Fibroblast of peridontal ligament (primary cell): ENCODE measurements at regions not wholly inside any gene's neighbourhood (a gene's known extent, or its start where the extent isn't known, plus 50 kb on each side); places are given as distances from the start of the nearest gene placed in this dataset.
"Not testable (repeated sequence)": the region's sequence is repeated elsewhere in the genome, so short reads cannot be mapped to it uniquely, and the experiment has no call there.

ENCODE experiments used
- DNase-seq: peaks from one replicate; pipeline ENCODE4 v3.0.0-alpha.2; 2010; ENCODE audit errors: extremely low read depth

DNA sequence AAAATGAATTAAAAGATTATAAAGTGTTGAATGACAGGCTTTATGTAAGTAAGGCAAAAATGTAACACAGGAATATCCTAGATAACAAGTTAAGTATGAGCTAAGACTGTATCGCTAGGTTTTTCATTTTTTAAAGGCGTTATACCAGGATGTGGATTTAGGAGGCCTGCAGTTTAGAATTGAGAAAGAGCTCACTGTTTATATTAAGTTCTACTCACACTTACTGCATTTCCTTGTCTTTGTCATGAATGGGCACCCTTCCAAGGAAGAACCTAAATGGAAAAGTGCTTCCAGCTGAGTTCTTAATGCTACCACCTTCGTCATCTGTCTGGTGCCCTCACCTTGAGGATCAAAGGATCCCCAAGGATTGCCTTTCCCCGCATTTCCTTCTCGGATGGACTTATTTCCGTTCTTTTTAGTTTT, 148.7 kb downstream of the SOX4 start:
- DNase-seq = peak; percentile 84

DNA sequence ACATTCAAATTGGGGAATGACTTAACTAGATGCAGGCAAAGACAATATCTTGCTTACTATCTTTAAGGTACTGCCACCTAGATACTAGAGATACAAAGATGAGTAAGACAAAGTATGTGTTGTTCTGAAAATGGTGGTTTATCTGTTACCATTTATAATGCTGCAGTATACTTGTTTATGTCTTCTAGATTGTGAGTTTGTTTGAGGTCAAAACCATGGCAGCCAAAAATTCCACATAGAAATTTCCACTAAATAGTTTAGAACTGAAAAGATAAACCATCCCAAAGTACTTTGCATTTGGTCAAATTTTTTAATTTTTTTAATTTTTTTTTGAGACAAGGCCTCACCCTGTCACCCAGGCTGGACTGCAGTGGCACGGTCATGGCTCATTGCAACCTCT, 150.8 kb downstream of the SOX4 start:
- DNase-seq = peak; percentile 53

DNA sequence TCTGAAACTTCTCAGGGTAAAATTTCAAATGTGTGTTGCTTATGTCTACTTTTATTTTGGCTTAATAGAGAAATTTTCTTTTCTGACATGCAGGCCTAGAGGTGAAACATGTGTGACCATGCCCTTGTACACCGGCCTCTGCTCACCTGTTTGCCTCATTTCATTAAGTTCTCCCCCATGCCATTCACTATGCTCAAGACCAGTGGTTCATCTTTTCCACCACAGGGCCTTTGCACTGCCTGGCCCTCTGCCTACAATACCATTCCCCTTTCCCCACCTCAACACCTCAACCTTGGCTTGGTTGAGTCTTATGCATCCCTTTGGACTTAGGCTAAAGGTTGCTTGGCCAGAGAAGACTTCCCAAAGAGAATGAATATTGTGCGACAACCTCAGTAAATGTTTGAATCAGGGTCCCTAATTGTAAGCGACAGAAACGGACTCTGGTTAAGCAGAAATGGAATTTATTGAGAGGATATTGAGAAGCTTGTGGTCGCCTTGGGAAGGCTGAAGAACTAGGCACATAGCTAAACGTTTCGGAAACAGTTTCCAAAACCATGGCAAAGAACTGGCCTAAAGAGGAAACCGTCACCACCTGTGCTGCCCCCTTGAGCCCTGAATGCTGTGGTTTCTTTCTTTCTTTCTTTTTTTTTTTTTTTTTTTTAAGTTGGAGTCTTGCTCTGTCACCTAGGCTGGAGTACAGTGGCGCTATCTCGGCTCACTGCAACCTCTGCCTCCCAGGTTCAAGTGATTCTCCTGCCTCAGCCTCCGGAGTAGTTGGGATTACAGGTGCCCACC, 152.2 kb downstream of the SOX4 start:
- no peak for DNase-seq

DNA sequence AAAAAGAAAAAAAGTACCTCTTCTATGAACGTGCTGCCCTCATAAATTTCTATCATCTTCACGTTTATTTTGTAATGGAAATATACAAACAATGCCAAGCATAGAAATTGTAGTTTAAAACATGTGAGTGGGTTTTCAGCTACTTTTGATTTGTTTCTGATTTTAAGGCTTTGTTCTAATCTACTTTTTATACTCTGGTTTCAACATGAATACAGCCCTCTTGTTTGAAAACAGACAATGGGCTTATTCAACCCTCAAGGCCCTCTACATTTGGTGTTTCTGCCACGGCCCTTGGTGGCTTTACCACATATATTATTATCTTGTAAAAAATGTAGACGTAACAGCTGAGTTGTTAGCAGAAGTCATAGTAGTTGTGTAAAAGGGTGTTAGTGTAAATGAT, 153.9 kb downstream of the SOX4 start:
- DNase-seq = no peak

DNA sequence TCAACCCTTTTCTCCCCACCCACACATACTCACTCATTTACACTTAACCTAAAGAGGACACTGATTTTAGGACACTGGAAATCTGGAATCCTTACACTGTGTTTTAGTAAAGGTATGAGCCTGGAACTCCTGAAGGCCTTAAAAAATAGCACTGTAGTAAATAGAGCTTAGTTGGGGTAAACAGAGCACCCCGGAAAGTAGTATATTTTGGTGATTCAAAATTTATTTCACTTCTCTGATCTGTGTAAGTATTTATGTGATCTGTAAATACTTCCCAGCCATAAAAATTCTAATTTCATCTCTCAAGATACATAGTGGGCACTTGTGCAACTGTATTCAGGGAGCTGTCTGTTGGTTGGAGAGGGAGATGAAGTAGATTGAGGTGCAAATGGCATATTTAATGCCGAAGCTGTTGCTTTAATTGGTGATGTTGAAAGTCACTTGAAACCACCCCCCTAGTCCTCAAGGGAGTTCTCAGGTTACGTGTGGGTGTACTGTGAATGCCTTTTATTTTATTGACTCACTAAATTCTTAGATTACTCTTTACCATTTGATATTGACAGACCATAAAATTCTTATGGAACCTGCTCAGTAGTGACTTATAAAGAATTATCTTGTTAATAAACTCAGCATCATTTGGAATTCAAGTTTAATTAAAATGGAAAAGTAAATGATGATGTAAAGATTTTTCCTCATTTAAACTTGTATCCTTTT, 154.9 kb downstream of the SOX4 start:
- DNase-seq = peak; percentile 53

DNA sequence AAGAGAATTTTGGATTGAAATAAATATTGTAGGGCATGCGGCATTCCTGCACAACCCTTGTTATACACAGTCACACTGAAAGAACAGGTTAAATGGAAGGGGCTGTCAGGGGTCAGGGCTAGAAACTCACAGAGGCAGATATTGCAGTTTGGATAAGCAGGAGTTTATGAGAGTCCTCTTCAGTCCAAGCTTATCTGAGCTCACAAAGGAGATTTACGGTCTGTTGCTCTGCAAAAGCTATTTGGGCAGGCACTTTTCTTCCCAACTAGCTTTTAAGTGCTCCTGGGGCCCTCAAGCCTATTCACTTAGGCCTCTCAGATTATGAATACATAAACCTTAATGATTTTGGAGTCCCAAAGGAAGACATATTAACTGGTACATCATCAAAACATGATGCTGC, 156.2 kb downstream of the SOX4 start:
- DNase-seq = no peak

DNA sequence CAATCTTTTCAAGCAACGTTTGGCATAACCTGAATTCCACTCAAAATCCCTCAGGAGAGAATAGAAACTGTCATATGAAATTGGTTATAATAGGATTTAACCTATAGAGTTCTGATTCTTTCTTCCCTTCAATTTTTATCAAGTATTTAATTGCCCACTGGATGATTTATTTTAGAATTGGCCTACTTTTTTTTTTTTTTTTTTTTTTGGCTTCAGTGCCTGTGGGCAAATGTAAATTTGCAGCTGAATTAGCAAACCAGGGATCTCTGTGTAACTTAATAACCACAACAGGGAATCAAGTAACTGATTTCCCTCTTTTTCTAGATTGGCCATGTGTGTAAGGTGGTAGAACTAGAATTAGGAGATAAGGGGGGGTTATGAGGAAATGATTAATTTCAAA, 157.0 kb downstream of the SOX4 start:
- DNase-seq = no peak

DNA sequence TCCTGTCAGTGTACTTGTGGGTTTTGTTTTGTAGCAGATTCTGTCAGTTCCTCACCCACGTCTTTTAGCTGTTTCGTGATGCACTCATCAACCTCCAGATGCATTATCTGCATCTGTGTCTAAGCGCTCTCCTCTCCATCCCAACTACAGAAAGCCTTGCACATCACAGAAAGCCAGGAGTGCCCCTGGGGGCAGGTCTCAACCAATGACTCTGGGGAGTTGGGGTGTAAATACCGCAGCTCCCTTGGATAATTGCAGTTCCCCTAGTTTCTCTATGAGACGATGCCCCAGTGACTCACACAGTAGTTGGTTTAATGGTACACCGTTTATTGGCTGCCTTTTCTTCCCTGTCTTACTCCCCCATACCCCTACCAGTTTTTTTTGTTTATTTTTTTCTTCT, 158.1 kb downstream of the SOX4 start:
- DNase-seq = no peak

DNA sequence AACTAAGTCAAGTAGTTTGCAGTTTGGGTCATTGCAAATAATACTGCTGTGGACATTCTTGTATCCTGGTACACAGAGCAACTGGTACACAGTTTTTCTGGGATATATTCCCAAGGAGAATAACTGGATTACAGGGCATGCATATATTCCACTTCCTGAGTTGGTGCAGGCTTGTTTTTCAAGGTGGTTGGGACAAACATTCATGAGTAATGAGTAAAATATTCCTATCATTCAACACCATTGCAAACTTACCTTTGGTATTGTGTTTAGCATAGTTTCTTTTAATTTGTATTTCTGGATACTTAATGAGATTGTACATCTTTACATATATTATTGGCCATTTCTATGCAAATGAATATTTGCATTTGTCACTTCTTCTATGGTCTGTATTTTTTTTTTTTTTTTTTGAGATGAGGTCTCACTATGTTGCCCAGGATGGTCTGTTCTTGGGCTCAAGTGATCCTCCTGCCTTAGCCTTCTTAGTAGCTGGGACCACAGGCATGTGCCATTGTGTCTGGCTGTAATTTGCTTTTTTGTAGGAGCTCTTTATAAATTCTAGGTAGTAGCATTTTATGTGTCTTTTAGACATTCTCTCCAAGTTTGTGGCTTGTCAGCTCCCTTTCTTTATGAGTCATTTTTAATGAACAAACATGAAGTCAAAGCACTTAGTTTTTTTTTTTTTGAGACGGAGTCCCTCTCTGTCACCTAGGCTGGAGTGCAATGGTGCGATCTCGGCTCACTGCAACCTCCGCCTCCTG, 158.7 kb downstream of the SOX4 start:
- DNase-seq = no peak

DNA sequence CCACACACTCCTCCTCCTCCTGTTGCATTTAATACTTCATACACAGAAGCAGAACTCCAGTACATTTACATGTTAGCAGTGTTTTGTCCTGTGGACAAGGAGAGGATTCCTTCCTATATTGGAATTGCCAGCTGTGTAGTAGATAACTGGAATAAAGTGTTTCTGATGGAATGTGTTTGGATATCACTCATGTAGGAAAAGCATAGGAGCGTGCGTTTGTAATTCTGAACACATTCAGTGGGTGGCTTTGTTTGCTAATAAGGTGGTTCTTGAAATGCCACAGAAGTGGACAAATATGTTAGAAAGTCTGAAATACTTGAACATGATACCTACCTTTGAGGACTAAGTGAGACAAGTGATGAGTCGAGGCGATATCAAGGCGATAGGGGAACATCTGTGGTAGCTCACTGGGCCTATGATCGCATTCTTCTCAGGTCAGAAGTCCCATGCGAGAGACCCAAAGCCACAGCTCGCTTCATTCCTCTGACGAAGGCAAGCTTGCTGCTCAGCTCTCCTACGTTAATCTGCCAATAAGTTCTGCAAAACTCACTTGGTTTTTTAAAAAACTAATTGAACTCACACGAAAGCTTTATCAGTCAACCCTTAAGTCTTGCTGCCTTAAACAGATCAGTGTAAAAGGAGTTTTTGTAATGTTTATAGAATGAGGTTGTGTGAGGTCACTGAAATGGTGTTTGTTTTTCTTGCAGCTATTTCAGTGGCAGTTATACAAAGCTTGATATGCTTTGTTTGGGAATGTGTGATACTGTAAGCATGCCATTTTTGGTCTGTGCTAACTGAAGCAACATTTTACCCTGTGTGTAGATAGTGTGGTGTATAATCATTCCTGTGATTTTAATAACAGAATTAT, 159.9 kb downstream of the SOX4 start:
- DNase-seq = peak; percentile 96

DNA sequence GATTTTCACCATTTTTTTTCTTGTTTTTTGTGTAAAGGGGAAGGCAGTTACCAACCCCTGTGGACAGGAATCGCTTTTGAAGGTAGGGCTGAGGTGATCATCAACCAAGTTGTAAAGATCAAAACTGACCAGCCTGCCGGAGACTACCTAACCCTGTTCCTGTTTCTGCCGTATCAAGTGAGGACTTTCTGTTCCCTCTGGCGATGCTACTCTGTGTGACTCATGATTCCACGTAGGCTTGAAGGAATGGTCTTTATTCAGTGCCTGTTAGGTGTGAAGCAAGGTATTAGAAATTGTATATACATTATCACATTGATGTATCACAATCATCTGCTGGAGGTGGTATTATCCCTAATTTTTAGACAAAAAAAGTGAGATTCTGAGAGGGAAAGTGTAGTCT, 161.3 kb downstream of the SOX4 start:
- no peak for DNase-seq

DNA sequence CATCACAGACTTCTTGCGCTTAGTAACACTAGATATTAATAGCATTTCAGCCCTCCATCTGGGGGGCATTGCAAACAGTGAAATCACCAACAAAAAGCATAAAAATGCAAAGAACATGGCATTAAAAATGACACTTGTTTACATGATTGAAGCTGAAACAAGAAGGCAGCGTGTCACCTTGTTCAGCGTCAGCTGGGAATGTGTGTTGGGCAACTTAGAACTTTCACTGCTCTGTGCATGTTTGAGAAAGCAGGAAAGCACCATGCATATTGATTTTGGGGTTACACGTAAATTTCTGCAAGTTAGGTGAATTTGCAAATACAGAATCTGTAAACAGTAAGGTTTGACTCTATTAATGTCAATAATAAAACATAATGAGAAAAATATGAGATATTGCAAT, 162.9 kb downstream of the SOX4 start:
- no peak for DNase-seq

DNA sequence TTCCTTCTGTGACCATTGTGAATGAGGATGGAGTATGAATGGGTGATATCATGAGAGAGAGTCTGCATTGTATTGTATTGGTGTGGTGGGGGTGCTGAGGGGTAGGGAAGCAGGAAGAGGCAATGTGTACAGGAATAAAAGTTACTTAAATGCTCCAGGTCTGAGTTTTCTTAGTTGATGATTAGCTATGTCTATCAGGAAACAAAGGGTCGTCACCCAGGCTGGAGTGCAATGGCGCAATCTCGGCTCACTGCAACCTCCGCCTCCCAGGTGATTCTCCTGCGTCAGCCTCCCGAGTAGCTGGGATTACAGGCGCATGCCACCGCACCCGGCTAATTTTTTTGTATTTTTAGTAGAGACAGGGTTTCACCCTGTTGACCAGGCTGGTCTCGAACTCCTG, 163.8 kb downstream of the SOX4 start:
- DNase-seq = not testable (repeated sequence)

DNA sequence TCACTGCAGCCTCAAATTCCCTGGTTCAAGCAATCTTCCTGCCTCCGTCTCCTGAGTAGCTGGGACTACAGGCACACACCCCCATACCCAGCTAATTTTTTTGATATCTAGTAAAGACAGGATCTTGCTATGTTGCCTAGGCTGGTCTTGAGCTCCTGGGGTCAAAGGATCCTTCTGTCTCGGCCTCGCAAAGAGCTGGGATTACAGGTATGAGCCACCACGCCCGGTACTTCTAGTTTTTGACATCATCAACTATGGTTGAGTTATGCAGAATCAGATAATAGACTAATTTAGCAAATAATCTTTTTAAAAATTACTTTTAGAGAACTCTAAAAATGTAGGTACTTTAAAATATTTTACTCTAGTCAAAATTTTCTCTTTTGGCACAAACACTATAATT, 166.2 kb downstream of the SOX4 start:
- DNase-seq = no peak

DNA sequence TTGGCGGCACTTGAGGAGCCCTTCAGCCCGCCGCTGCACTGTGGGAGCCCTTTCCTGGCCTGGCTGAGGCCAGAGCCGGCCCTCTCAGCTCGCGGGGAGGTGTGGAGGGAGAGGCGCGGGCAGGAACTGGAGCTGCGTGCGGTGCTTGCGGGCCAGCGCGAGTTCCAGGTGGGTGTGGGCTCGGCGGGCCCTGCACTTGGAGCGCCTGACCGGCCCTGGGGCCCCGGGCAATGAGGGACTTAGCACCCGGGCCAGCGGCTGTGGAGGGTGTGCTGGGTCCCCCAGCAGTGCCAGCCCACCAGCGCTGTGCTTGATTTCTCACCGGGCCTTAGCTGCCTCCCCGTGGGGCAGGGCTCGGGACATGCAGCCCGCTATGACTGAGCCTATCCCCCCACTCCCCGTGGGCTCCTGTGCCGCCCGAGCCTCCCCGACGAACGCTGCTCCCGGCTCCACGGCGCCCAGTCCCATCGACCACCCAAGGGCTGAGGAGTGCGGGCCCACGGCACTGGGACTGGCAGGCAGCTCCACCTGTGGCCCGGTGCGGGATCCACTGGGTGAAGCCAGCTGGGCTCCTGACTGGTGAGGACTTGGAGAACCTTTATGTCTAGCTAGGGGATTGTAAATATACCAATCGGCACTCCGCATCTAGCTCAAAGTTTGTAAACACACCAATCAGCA, 167.6 kb downstream of the SOX4 start:
- DNase-seq = not testable (repeated sequence)

DNA sequence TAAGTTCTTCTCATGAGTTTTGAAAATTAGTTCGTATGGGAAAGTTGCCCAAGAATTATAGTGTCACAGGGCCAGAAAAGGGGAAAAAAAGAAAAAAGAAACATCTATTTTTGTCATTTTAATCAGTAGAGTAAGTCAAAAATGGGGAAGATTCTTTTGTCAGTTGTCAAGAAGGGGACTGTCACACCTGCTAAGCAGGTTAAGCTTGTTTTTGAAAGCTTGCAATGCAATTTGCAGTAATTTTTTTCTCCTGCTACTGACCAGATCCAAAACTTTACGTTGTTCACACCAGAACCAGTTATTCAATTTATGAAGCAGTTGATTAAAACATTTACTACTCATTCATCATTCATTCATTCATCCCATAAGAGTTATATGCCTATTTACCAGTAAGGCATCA, 171.4 kb downstream of the SOX4 start:
- DNase-seq = no peak

DNA sequence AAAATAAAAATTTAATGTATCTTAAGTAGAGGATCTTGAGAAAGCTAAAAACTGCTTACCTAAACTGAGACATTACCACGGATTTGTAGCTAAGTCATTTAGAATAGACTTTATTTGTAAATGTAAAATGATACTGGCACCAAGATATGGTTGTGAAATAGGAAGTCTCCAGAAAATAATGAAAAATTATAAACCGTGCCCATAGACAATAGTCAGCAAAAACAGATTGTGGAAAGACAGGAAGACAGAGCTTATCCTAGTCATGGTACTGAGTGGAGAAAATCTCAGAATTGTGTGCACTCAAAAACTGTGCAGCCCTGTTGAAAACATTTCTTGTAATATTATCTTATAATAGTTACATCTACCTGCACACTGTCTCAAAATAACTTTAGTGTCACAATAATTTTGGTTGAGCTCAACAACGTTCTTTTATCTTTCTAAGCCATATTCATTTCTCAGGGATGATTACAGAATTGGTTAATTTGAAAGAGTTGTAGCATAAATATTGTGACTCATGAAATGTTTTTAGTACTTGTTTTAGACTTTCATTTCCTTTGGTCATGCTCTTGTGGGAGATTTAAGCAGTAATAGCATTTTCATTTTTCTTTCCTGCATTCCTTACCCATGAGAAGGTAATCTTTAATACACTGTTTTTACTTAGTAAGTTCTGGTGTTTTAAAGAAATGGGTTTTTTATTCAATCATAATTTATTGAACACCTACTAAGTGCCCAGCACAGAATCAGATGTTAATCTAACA, 174.5 kb downstream of the SOX4 start:
- DNase-seq = peak; percentile 73

DNA sequence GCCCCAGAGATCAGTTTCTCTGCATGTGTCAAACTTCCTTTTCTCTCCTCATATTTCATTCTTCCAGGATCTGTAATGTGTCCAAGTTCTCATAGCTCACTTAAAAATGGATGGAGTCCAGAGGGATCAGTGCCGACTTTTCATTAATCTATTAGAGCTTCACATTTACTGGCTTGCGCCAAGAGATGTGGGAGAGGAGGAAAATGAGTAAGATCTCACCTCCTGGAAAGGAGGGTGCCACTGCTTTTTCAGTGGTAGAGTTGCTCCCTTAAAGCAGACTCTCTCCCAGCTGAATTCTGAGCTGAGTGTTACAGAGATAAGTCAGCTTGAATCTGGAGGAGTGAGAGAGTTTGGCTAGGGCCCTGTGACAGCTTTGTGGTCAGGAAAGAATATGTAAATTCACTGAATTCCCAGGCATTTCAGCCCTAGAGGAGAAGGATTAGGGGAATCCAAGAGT, 175.9 kb downstream of the SOX4 start:
- DNase-seq = peak; percentile 95

DNA sequence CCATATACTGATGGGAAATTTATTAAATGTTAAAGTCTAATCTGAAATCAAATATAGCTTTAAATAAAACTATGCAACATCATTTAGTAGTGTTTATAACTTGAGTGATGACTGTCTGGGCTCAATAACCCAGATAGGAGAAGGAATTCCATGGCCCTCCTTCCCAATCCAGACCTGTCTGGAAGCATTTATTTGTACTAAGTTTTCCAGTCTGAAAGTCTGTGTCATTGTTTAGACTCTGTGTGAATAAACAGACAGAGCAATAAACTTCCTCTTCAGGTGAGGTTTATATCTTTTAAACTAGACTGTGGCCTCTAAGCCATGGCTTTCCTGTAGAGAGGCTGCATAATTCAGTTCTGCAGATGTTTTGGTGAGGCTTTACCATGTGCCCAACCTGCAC, 176.4 kb downstream of the SOX4 start:
- DNase-seq = no peak

DNA sequence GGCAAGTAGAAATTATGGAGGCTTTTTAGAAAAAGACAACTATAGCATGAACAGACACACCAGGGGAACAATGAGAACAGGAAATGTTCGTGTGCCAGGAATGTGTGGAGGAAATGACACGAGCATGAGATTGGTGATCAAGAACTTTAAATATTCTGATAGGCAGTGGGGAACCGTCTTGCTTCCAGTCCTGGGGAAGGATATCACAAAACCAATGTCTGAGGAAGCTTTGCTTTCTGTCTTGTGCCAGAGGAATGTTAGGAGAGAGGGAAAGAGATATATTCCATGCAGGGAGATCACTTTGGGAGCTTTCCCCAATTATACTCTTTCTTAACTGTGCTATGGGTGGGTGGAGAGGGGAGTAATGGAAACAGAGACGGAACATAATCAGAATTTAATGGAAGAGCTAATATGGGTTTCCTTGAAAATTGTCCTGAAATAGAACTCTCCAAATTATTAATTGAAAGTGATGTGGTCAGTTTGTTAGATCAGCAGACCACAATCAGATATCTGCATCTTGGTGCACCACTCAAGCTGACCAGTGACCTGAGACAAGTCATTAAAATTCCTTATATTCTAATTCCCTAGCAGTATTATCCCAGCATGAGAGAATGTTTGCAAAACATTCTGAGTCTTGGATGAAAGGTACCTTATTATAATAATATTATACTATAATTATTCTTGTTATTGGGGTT, 178.2 kb downstream of the SOX4 start:
- no peak for DNase-seq
